ENCODE measurements at regions not wholly inside any gene's neighbourhood (a gene's known extent, or its start where the extent isn't known, plus 50 kb on each side); places are given as distances from the start of the nearest gene placed in this dataset.

GRCh38 chr14:87133073-87133801 lies 859.7 kb downstream of the GALC start:
- no peak overlapping the region for H3K27ac ChIP-seq (ENCODE audit: low read length)
- H3K79me2 ChIP-seq (ENCODE audit: insufficient read depth, low read length), result no peaks in the 10 kb centered on the region
- H3K4me2 ChIP-seq (ENCODE audit: insufficient read depth, low read length), result no peak overlapping the region
- H3K36me3 ChIP-seq (ENCODE audit: insufficient read depth, low read length), result no peaks in the 10 kb centered on the region
- TF ChIP-seq CTCF (IDR thresholded peaks at IDR 0.05; ENCODE audit: borderline replicate concordance, extremely low read depth, low read length, poor library complexity, severe bottlenecking) (no peak), EZH2 (IDR thresholded peaks at IDR 0.05; ENCODE audit: borderline replicate concordance, low read depth, low read length, severe bottlenecking) (no peak)
- no peak for DNase-seq
- ATAC-seq (ENCODE audit: insufficient read depth, low read depth), result peak; percentile 39; the same call in 2 of the 3 replicates
- H3K9ac ChIP-seq (ENCODE audit: low read depth, low read length), result no peak overlapping the region
- no peaks in the 10 kb centered on the region for H3K27me3 ChIP-seq (ENCODE audit: insufficient read depth, low read length, poor library complexity)
- no peaks in the 10 kb centered on the region for H3K9me3 ChIP-seq (ENCODE audit: insufficient read depth, low read length, severe bottlenecking)
- H4K20me1 ChIP-seq (ENCODE audit: insufficient read depth, low read length), result no peaks in the 10 kb centered on the region
- H3K4me1 ChIP-seq (ENCODE audit: insufficient read depth, low read length), result no peaks in the 10 kb centered on the region
- no peak overlapping the region for H3K4me3 ChIP-seq (ENCODE audit: low read depth in 1 of 2, low read length in 2 of 2)
- no peak overlapping the region for H2AFZ ChIP-seq (ENCODE audit: low read depth, low read length)

- ATAC-seq (ENCODE audit: insufficient read depth, low read depth) (no peak), DNase-seq (no peak)
- H3K9me3 ChIP-seq (ENCODE audit: insufficient read depth, low read length, severe bottlenecking), result no peaks in the 10 kb centered on the region
- H3K36me3 ChIP-seq (ENCODE audit: insufficient read depth, low read length), result no peaks in the 10 kb centered on the region
- TF ChIP-seq CTCF (IDR thresholded peaks at IDR 0.05; ENCODE audit: borderline replicate concordance, extremely low read depth, low read length, poor library complexity, severe bottlenecking) (no peak), EZH2 (IDR thresholded peaks at IDR 0.05; ENCODE audit: borderline replicate concordance, low read depth, low read length, severe bottlenecking) (no peak)
- no peak overlapping the region for H3K4me3 ChIP-seq (ENCODE audit: low read depth in 1 of 2, low read length in 2 of 2)
- no peaks in the 10 kb centered on the region for H3K79me2 ChIP-seq (ENCODE audit: insufficient read depth, low read length)
- no peak overlapping the region for H3K9ac ChIP-seq (ENCODE audit: low read depth, low read length)
- no peak overlapping the region for H3K4me2 ChIP-seq (ENCODE audit: insufficient read depth, low read length)
- no peaks in the 10 kb centered on the region for H4K20me1 ChIP-seq (ENCODE audit: insufficient read depth, low read length)
- no peaks in the 10 kb centered on the region for H3K4me1 ChIP-seq (ENCODE audit: insufficient read depth, low read length)
- H3K27me3 ChIP-seq (ENCODE audit: insufficient read depth, low read length, poor library complexity), result no peaks in the 10 kb centered on the region
- no peak overlapping the region for H2AFZ ChIP-seq (ENCODE audit: low read depth, low read length)
- no peak overlapping the region for H3K27ac ChIP-seq (ENCODE audit: low read length)
These were observed 861.1 kb downstream of the GALC start for GRCh38 chr14:87131879-87132278.

GRCh38 chr14:87122166-87122565 lies 870.8 kb downstream of the GALC start:
- DNase-seq (no peak), ATAC-seq (ENCODE audit: insufficient read depth, low read depth) (no peak)
- no peak overlapping the region for H2AFZ ChIP-seq (ENCODE audit: low read depth, low read length)
- no peak overlapping the region for H3K27ac ChIP-seq (ENCODE audit: low read length)
- H3K9me3 ChIP-seq (ENCODE audit: insufficient read depth, low read length, severe bottlenecking), result no peaks in the 10 kb centered on the region
- H4K20me1 ChIP-seq (ENCODE audit: insufficient read depth, low read length), result no peaks in the 10 kb centered on the region
- TF ChIP-seq CTCF (IDR thresholded peaks at IDR 0.05; ENCODE audit: borderline replicate concordance, extremely low read depth, low read length, poor library complexity, severe bottlenecking), result no peak
- TF ChIP-seq EZH2 (IDR thresholded peaks at IDR 0.05; ENCODE audit: borderline replicate concordance, low read depth, low read length, severe bottlenecking), result no peak
- H3K79me2 ChIP-seq (ENCODE audit: insufficient read depth, low read length), result no peaks in the 10 kb centered on the region
- H3K9ac ChIP-seq (ENCODE audit: low read depth, low read length), result no peak overlapping the region
- no peak overlapping the region for H3K4me3 ChIP-seq (ENCODE audit: low read depth in 1 of 2, low read length in 2 of 2)
- no peaks in the 10 kb centered on the region for H3K4me1 ChIP-seq (ENCODE audit: insufficient read depth, low read length)
- no peak overlapping the region for H3K4me2 ChIP-seq (ENCODE audit: insufficient read depth, low read length)
- no peaks in the 10 kb centered on the region for H3K36me3 ChIP-seq (ENCODE audit: insufficient read depth, low read length)
- no peaks in the 10 kb centered on the region for H3K27me3 ChIP-seq (ENCODE audit: insufficient read depth, low read length, poor library complexity)
